ENCODE measurements at regions not wholly inside any gene's neighbourhood (a gene's known extent, or its start where the extent isn't known, plus 50 kb on each side); places are given as distances from the start of the nearest gene placed in this dataset.

DNA sequence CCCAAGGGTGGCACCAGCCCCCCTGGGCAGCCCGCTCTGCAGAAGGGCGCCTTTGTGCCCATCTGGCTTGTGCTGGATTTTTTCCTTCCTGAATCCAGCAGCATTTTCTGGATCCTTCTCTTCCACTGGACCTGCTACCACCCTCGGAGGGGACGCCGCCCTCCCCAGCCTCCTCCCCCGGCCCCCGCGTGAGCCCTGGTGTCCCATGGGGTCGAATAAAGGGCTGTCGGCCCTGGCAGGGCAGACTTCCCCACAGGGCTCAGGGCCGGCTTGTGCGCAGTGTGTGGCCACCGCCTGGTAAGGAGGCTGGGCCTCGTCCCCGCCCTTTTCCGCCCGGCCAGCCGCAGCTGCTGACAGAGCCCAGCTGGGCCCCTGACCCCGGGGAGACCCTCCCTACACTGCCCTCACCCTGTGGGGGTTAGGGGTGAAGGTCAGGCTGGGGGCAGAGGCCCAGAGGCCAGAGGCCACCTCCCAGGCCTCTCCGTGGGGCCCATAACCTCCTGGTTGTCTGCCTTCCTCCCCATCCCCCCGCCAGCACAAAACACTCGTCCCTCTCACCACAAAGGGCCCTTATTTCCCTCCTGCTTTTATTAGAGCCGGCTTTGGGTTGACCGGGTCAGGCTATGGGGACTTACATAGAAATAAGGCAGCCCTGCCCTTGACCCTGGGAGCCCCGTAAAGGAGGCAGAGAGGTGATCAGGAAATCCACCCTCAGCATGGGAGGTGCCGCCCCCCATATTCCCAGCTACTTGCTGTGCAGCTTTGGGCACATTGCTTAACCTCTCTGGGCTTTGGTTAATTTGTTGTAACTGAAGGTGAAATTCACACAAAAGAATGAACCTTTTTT, 179.3 kb upstream of the CIBAR2 start (continued):
- peak; percentile 92; the same call in 1 of the 2 replicates for TF ChIP-seq ZNF567 (CRISPR knock-in tag; IDR thresholded peaks at IDR 0.05; ENCODE audit: borderline replicate concordance)
- peak; percentile 100 for TF ChIP-seq HDAC1 (CRISPR knock-in tag; IDR thresholded peaks at IDR 0.05)
- TF ChIP-seq NAIF1 (CRISPR knock-in tag; IDR thresholded peaks at IDR 0.05; ENCODE audit: borderline replicate concordance) = peak; percentile 89
- TF ChIP-seq, protein P1, sequence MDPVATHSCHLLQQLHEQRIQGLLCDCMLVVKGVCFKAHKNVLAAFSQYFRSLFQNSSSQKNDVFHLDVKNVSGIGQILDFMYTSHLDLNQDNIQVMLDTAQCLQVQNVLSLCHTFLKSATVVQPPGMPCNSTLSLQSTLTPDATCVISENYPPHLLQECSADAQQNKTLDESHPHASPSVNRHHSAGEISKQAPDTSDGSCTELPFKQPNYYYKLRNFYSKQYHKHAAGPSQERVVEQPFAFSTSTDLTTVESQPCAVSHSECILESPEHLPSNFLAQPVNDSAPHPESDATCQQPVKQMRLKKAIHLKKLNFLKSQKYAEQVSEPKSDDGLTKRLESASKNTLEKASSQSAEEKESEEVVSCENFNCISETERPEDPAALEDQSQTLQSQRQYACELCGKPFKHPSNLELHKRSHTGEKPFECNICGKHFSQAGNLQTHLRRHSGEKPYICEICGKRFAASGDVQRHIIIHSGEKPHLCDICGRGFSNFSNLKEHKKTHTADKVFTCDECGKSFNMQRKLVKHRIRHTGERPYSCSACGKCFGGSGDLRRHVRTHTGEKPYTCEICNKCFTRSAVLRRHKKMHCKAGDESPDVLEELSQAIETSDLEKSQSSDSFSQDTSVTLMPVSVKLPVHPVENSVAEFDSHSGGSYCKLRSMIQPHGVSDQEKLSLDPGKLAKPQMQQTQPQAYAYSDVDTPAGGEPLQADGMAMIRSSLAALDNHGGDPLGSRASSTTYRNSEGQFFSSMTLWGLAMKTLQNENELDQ (CRISPR knock-in tag; IDR thresholded peaks at IDR 0.05; ENCODE audit: borderline replicate concordance) = no peak
- peak; percentile 95 for TF ChIP-seq ELF3 (CRISPR knock-in tag; IDR thresholded peaks at IDR 0.05)
- peak; percentile 89 for TF ChIP-seq ZFY (CRISPR knock-in tag; IDR thresholded peaks at IDR 0.05)
- TF ChIP-seq KAT7 (CRISPR knock-in tag; IDR thresholded peaks at IDR 0.05; ENCODE audit: borderline replicate concordance) = peak; percentile 71; the same call in 1 of the 2 replicates
- peak; percentile 94 for TF ChIP-seq NFIC (IDR thresholded peaks at IDR 0.05; ENCODE audit: low read length)
- TF ChIP-seq, protein P2, sequence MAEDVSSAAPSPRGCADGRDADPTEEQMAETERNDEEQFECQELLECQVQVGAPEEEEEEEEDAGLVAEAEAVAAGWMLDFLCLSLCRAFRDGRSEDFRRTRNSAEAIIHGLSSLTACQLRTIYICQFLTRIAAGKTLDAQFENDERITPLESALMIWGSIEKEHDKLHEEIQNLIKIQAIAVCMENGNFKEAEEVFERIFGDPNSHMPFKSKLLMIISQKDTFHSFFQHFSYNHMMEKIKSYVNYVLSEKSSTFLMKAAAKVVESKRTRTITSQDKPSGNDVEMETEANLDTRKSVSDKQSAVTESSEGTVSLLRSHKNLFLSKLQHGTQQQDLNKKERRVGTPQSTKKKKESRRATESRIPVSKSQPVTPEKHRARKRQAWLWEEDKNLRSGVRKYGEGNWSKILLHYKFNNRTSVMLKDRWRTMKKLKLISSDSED (CRISPR knock-in tag; IDR thresholded peaks at IDR 0.05) = 0 out of 2 replicates have a peak, but pooled peaks have one; percentile 30
- TF ChIP-seq, protein P3, sequence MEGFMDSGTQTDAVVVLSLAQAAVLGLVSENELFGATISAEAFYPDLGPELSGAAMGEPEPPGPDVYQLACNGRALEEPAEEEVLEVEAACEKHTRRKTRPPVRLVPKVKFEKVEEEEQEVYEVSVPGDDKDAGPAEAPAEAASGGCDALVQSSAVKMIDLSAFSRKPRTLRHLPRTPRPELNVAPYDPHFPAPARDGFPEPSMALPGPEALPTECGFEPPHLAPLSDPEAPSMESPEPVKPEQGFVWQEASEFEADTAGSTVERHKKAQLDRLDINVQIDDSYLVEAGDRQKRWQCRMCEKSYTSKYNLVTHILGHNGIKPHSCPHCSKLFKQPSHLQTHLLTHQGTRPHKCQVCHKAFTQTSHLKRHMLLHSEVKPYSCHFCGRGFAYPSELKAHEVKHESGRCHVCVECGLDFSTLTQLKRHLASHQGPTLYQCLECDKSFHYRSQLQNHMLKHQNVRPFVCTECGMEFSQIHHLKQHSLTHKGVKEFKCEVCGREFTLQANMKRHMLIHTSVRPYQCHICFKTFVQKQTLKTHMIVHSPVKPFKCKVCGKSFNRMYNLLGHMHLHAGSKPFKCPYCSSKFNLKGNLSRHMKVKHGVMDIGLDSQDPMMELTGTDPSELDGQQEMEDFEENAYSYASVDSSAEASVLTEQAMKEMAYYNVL (CRISPR knock-in tag; IDR thresholded peaks at IDR 0.05; ENCODE audit: borderline replicate concordance) = peak; percentile 99
- TF ChIP-seq, protein P4, sequence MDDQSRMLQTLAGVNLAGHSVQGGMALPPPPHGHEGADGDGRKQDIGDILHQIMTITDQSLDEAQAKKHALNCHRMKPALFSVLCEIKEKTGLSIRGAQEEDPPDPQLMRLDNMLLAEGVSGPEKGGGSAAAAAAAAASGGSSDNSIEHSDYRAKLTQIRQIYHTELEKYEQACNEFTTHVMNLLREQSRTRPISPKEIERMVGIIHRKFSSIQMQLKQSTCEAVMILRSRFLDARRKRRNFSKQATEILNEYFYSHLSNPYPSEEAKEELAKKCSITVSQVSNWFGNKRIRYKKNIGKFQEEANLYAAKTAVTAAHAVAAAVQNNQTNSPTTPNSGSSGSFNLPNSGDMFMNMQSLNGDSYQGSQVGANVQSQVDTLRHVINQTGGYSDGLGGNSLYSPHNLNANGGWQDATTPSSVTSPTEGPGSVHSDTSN (CRISPR knock-in tag; IDR thresholded peaks at IDR 0.05; ENCODE audit: borderline replicate concordance) = no peak
- TF ChIP-seq MED13 (CRISPR knock-in tag; IDR thresholded peaks at IDR 0.05) = peak; percentile 98
- peak; percentile 86 for TF ChIP-seq HHEX (CRISPR knock-in tag; IDR thresholded peaks at IDR 0.05)
- TF ChIP-seq KAT8 (CRISPR knock-in tag; IDR thresholded peaks at IDR 0.05) = peak; percentile 90
- TF ChIP-seq RBAK (CRISPR knock-in tag; IDR thresholded peaks at IDR 0.05) = peak; percentile 89
- TF ChIP-seq, protein P5, sequence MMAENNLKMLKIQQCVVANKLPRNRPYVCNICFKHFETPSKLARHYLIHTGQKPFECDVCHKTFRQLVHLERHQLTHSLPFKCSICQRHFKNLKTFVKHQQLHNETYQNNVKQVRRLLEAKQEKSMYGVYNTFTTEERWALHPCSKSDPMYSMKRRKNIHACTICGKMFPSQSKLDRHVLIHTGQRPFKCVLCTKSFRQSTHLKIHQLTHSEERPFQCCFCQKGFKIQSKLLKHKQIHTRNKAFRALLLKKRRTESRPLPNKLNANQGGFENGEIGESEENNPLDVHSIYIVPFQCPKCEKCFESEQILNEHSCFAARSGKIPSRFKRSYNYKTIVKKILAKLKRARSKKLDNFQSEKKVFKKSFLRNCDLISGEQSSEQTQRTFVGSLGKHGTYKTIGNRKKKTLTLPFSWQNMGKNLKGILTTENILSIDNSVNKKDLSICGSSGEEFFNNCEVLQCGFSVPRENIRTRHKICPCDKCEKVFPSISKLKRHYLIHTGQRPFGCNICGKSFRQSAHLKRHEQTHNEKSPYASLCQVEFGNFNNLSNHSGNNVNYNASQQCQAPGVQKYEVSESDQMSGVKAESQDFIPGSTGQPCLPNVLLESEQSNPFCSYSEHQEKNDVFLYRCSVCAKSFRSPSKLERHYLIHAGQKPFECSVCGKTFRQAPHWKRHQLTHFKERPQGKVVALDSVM (CRISPR knock-in tag; IDR thresholded peaks at IDR 0.05) = peak; percentile 99
- TF ChIP-seq ZNF792 (CRISPR knock-in tag; IDR thresholded peaks at IDR 0.05) = peak; percentile 91
- peak; percentile 93 for TF ChIP-seq CREM (IDR thresholded peaks at IDR 0.05)
- TF ChIP-seq CREM (CRISPR knock-in tag; IDR thresholded peaks at IDR 0.05) = no peak
- TF ChIP-seq ARNT2 (CRISPR knock-in tag; IDR thresholded peaks at IDR 0.05; ENCODE audit: low read depth) = peak; percentile 97
- peak; percentile 98 for TF ChIP-seq HNRNPK (IDR thresholded peaks at IDR 0.05; ENCODE audit: low read depth, low read length, poor library complexity, severe bottlenecking)
- TF ChIP-seq HOXD1 (CRISPR knock-in tag; IDR thresholded peaks at IDR 0.05) = peak; percentile 99
